ENCODE measurements at regions not wholly inside any gene's neighbourhood (a gene's known extent, or its start where the extent isn't known, plus 50 kb on each side); places are given as distances from the start of the nearest gene placed in this dataset.

DNA sequence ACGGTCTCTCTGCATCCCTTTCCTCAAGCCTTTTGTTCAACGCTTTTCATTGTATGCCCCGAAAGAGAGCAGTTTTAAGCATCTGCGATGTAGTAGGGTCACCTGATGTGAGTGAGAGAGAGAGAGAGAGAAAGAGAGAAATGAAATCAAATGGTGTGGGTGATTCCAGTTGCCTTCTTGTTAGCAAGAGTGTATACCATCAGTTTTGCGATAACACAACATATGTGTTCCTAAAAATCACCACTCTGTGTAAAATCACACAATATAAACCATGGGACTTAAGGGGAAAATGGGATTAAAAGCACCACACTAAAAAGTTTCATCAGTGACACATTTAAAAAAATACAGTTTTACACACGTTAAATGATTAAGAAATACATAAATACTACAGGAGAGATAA is 1102.7 kb upstream of the EEF2KMT start:
- H3K9me2 ChIP-seq (replicated peaks; ENCODE audit: control insufficient read depth, low read length) = no peaks in the 10 kb centered on the region
- H3K9me3 ChIP-seq (ENCODE audit: control insufficient read depth, insufficient read depth, low read length) = no peaks in the 10 kb centered on the region
- no peaks in the 10 kb centered on the region for H3K4me1 ChIP-seq (ENCODE audit: control insufficient read depth, low read length)
- no peak overlapping the region for H3K4me3 ChIP-seq (ENCODE audit: low read length)
- no peak overlapping the region for H3K4me2 ChIP-seq (ENCODE audit: low read length)
- no peaks in the 10 kb centered on the region for H3K79me2 ChIP-seq (ENCODE audit: control insufficient read depth, low read length)
- H3F3A ChIP-seq (ENCODE audit: control insufficient read depth, insufficient read depth) = no peaks in the 10 kb centered on the region
- H4K20me1 ChIP-seq (ENCODE audit: control insufficient read depth, insufficient read depth, low read depth, low read length) = no peaks in the 10 kb centered on the region
- no peaks in the 10 kb centered on the region for H3K36me3 ChIP-seq (ENCODE audit: control insufficient read depth, low read length)
- H3K27ac ChIP-seq (ENCODE audit: low read depth, low read length) = no peak overlapping the region
- no peaks in the 10 kb centered on the region for H3K27me3 ChIP-seq (ENCODE audit: control insufficient read depth, low read length)
- no peak for TF ChIP-seq EZH2phosphoT487 (IDR thresholded peaks at IDR 0.05; ENCODE audit: borderline replicate concordance, low read length)
- TF ChIP-seq, protein P1, sequence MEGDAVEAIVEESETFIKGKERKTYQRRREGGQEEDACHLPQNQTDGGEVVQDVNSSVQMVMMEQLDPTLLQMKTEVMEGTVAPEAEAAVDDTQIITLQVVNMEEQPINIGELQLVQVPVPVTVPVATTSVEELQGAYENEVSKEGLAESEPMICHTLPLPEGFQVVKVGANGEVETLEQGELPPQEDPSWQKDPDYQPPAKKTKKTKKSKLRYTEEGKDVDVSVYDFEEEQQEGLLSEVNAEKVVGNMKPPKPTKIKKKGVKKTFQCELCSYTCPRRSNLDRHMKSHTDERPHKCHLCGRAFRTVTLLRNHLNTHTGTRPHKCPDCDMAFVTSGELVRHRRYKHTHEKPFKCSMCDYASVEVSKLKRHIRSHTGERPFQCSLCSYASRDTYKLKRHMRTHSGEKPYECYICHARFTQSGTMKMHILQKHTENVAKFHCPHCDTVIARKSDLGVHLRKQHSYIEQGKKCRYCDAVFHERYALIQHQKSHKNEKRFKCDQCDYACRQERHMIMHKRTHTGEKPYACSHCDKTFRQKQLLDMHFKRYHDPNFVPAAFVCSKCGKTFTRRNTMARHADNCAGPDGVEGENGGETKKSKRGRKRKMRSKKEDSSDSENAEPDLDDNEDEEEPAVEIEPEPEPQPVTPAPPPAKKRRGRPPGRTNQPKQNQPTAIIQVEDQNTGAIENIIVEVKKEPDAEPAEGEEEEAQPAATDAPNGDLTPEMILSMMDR (IDR thresholded peaks at IDR 0.05; ENCODE audit: low read depth, low read length, poor library complexity, severe bottlenecking) = no peak

DNA sequence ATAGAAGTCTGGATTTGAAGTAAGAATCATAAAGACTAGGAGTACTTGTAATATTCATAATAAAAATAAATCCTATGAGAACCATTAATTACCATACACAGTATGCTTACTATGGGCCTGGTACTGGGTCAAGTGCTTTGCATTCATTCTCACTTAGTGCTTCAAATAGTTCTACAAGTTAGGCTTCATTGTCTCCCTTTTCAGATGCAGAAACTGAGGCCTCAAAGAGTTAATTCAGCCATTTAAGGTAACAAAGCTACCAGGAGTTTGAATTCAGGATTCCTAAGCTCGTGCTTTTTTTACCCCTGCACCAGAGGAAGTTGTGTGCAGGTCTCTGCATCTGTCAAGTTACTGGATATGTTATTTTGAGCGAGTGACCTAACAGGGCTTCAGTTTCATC is 1098.4 kb upstream of the EEF2KMT start:
- no peaks in the 10 kb centered on the region for H3K79me2 ChIP-seq (ENCODE audit: control insufficient read depth, low read length)
- H3K27me3 ChIP-seq (ENCODE audit: control insufficient read depth, low read length) = no peaks in the 10 kb centered on the region

DNA sequence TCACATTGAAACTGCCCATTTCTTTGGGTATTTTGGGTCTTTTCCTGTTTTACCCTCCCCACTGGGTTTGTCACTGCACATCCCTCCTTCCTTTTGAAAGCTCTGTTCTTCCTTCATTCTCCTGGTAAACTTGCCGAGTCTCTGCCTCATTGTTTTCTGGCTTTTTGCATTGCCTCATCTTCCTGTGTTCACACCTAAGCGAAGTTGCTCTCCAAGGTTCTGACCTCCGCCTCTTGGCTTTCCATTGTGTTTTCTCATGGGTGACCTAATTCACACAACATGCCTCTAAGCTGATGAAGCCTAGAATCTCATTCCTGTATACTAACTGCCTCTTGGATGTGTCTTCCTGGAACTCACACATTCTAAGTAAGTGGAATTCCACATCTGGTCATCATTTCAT is 1096.1 kb upstream of the EEF2KMT start:
- TF ChIP-seq, protein P1 (IDR thresholded peaks at IDR 0.05; ENCODE audit: low read depth, low read length, poor library complexity, severe bottlenecking) = no peak
- no peak for TF ChIP-seq EZH2phosphoT487 (IDR thresholded peaks at IDR 0.05; ENCODE audit: borderline replicate concordance, low read length)
- Histone ChIP-seq H3K4me2 (ENCODE audit: low read length) (no peak overlapping the region), H3F3A (ENCODE audit: control insufficient read depth, insufficient read depth) (no peaks in the 10 kb centered on the region), H4K20me1 (ENCODE audit: control insufficient read depth, insufficient read depth, low read depth, low read length) (no peaks in the 10 kb centered on the region), H3K4me3 (ENCODE audit: low read length) (no peak overlapping the region), H3K79me2 (ENCODE audit: control insufficient read depth, low read length) (no peaks in the 10 kb centered on the region), H3K4me1 (ENCODE audit: control insufficient read depth, low read length) (no peaks in the 10 kb centered on the region), H3K9me3 (ENCODE audit: control insufficient read depth, insufficient read depth, low read length) (no peaks in the 10 kb centered on the region), H3K9me2 (replicated peaks; ENCODE audit: control insufficient read depth, low read length) (no peaks in the 10 kb centered on the region), H3K27ac (ENCODE audit: low read depth, low read length) (no peak overlapping the region), H3K27me3 (ENCODE audit: control insufficient read depth, low read length) (no peaks in the 10 kb centered on the region), H3K36me3 (ENCODE audit: control insufficient read depth, low read length) (no peaks in the 10 kb centered on the region)

More for the DNA sequence above, 1098.4 kb upstream of the EEF2KMT start:
- Histone ChIP-seq H3K9me2 (replicated peaks; ENCODE audit: control insufficient read depth, low read length) (no peaks in the 10 kb centered on the region), H3F3A (ENCODE audit: control insufficient read depth, insufficient read depth) (no peaks in the 10 kb centered on the region), H3K9me3 (ENCODE audit: control insufficient read depth, insufficient read depth, low read length) (no peaks in the 10 kb centered on the region), H3K4me3 (ENCODE audit: low read length) (no peak overlapping the region), H3K27ac (ENCODE audit: low read depth, low read length) (no peak overlapping the region), H3K4me1 (ENCODE audit: control insufficient read depth, low read length) (no peaks in the 10 kb centered on the region), H3K36me3 (ENCODE audit: control insufficient read depth, low read length) (no peaks in the 10 kb centered on the region), H3K4me2 (ENCODE audit: low read length) (no peak overlapping the region), H4K20me1 (ENCODE audit: control insufficient read depth, insufficient read depth, low read depth, low read length) (no peaks in the 10 kb centered on the region)
- TF ChIP-seq, protein P1 (IDR thresholded peaks at IDR 0.05; ENCODE audit: low read depth, low read length, poor library complexity, severe bottlenecking) = no peak
- no peak for TF ChIP-seq EZH2phosphoT487 (IDR thresholded peaks at IDR 0.05; ENCODE audit: borderline replicate concordance, low read length)

DNA sequence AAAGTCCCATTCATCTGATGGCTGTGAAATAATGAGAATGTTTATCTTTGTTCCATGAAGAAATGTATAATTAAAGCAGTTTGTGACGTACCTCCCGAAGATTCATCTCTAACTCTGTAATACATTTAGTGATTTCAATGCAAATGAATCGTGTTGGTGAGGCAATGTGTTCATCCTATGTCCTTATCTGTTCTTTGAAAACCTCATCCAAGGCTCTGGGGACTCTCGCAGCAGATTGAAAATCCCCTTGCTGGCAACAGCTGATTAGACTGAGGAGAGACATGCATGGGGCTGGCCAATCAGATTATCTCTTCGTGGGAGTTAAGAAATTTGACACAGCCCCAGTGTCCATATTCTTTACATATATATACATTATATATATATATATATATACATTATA is 1095.4 kb upstream of the EEF2KMT start:
- H3K9me3 ChIP-seq (ENCODE audit: control insufficient read depth, insufficient read depth, low read length) = no peaks in the 10 kb centered on the region
- H3K4me2 ChIP-seq (ENCODE audit: low read length) = no peak overlapping the region
- H3K4me3 ChIP-seq (ENCODE audit: low read length) = no peak overlapping the region
- no peaks in the 10 kb centered on the region for H3F3A ChIP-seq (ENCODE audit: control insufficient read depth, insufficient read depth)
- H3K9me2 ChIP-seq (replicated peaks; ENCODE audit: control insufficient read depth, low read length) = no peaks in the 10 kb centered on the region
- no peaks in the 10 kb centered on the region for H3K27me3 ChIP-seq (ENCODE audit: control insufficient read depth, low read length)
- no peak for TF ChIP-seq EZH2phosphoT487 (IDR thresholded peaks at IDR 0.05; ENCODE audit: borderline replicate concordance, low read length)
- TF ChIP-seq, protein P1 (IDR thresholded peaks at IDR 0.05; ENCODE audit: low read depth, low read length, poor library complexity, severe bottlenecking) = no peak
- H3K27ac ChIP-seq (ENCODE audit: low read depth, low read length) = no peak overlapping the region
- no peaks in the 10 kb centered on the region for H3K79me2 ChIP-seq (ENCODE audit: control insufficient read depth, low read length)
- H3K36me3 ChIP-seq (ENCODE audit: control insufficient read depth, low read length) = no peaks in the 10 kb centered on the region
- no peaks in the 10 kb centered on the region for H4K20me1 ChIP-seq (ENCODE audit: control insufficient read depth, insufficient read depth, low read depth, low read length)
- no peaks in the 10 kb centered on the region for H3K4me1 ChIP-seq (ENCODE audit: control insufficient read depth, low read length)
